OCI-LY1 (cell line): ENCODE measurements at regions not wholly inside any gene's neighbourhood (a gene's known extent, or its start where the extent isn't known, plus 50 kb on each side); places are given as distances from the start of the nearest gene placed in this dataset.

ENCODE experiments used
- EZH2 ChIP-seq: fragments of 200-600 bp; sonication (generic), shearing (Covaris generic); IDR thresholded peaks from 2 replicates; pipeline ENCODE4 v1.8.0; 2017; ENCODE audit warnings: borderline replicate concordance, mixed run types, mild to moderate bottlenecking, antibody characterized with exemption, low read length, moderate library complexity, mixed read lengths
- TF ChIP-seq, protein P1 (sequence below): fragments of 200-600 bp; sonication (generic), shearing (Covaris generic); IDR thresholded peaks from 2 replicates; pipeline ENCODE4 v1.5.1; 2017; ENCODE audit warnings: mild to moderate bottlenecking, antibody characterized with exemption, low read length, moderate library complexity, mixed read lengths

GRCh38 chr2:13113002-13113401, 396.3 kb downstream of the TRIB2 start:
- TF ChIP-seq, protein P1, sequence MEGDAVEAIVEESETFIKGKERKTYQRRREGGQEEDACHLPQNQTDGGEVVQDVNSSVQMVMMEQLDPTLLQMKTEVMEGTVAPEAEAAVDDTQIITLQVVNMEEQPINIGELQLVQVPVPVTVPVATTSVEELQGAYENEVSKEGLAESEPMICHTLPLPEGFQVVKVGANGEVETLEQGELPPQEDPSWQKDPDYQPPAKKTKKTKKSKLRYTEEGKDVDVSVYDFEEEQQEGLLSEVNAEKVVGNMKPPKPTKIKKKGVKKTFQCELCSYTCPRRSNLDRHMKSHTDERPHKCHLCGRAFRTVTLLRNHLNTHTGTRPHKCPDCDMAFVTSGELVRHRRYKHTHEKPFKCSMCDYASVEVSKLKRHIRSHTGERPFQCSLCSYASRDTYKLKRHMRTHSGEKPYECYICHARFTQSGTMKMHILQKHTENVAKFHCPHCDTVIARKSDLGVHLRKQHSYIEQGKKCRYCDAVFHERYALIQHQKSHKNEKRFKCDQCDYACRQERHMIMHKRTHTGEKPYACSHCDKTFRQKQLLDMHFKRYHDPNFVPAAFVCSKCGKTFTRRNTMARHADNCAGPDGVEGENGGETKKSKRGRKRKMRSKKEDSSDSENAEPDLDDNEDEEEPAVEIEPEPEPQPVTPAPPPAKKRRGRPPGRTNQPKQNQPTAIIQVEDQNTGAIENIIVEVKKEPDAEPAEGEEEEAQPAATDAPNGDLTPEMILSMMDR = no peak
- TF ChIP-seq EZH2 = no peak
